ENCODE measurements at regions not wholly inside any gene's neighbourhood (a gene's known extent, or its start where the extent isn't known, plus 50 kb on each side); places are given as distances from the start of the nearest gene placed in this dataset.

DNA sequence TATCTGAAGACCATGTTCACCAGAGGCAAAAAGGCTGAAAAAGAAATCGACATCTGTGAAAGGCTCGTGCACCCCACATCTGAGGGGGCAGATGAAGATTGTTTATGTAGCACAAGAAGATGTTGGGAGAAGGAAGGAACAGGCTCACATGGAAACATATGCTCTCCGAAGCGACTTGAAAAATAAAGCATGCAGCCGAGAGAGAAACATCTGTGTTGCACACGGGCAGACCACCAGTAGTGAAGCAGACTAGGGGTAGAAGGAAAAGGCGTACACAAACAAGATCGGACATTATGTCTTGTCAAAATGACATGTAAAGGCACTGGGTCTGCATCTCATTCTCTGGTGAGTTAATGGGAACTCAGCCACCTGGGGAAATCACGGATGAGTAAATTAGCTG, 356.5 kb downstream of the ZIC4 start:
- Histone ChIP-seq H3K9ac (ENCODE audit: low read length) (no peak overlapping the region), H3K27ac (ENCODE audit: low read length) (no peak overlapping the region), H3K27me3 (ENCODE audit: low read length) (peaks cover 4% of the 10 kb centered on the region; the same call in 1 of the 2 replicates), H3K4me3 (ENCODE audit: low read length) (no peak overlapping the region), H3F3A (ENCODE audit: low read length, unreplicated experiment) (no peaks in the 10 kb centered on the region), H4K20me1 (ENCODE audit: low read length) (no peaks in the 10 kb centered on the region), H3K9me3 (ENCODE audit: low read length) (no peaks in the 10 kb centered on the region), H3K36me3 (ENCODE audit: low read depth, low read length) (no peaks in the 10 kb centered on the region), H3K4me2 (ENCODE audit: low read length) (no peak overlapping the region), H3K9me2 (replicated peaks; ENCODE audit: low read length) (no peaks in the 10 kb centered on the region), H3K4me1 (ENCODE audit: insufficient read depth, low read length) (no peaks in the 10 kb centered on the region), H3K79me2 (ENCODE audit: low read length) (no peaks in the 10 kb centered on the region), H2AFZ (ENCODE audit: low read length) (no peak overlapping the region)
- BruUV-seq (replicated peaks) = no TSS peak
- POLR2A ChIA-PET (ENCODE audit: unreplicated experiment) = no interaction called here
- intact Hi-C loops (cut with micrococcal nuclease) = no loop called here
- no peak for ATAC-seq
- CTCF ChIA-PET = no interaction called here
- TF ChIP-seq, protein P1, sequence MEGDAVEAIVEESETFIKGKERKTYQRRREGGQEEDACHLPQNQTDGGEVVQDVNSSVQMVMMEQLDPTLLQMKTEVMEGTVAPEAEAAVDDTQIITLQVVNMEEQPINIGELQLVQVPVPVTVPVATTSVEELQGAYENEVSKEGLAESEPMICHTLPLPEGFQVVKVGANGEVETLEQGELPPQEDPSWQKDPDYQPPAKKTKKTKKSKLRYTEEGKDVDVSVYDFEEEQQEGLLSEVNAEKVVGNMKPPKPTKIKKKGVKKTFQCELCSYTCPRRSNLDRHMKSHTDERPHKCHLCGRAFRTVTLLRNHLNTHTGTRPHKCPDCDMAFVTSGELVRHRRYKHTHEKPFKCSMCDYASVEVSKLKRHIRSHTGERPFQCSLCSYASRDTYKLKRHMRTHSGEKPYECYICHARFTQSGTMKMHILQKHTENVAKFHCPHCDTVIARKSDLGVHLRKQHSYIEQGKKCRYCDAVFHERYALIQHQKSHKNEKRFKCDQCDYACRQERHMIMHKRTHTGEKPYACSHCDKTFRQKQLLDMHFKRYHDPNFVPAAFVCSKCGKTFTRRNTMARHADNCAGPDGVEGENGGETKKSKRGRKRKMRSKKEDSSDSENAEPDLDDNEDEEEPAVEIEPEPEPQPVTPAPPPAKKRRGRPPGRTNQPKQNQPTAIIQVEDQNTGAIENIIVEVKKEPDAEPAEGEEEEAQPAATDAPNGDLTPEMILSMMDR (conservative IDR thresholded peaks at IDR 0.05; ENCODE audit: low read depth, low read length) = no peak
- TF ChIP-seq EZH2phosphoT487 (IDR thresholded peaks at IDR 0.05; ENCODE audit: borderline replicate concordance, low read length) (no peak), EZH2 (IDR thresholded peaks at IDR 0.05; ENCODE audit: low read length, unreplicated experiment) (no peak)
- no peak for DNase-seq

DNA sequence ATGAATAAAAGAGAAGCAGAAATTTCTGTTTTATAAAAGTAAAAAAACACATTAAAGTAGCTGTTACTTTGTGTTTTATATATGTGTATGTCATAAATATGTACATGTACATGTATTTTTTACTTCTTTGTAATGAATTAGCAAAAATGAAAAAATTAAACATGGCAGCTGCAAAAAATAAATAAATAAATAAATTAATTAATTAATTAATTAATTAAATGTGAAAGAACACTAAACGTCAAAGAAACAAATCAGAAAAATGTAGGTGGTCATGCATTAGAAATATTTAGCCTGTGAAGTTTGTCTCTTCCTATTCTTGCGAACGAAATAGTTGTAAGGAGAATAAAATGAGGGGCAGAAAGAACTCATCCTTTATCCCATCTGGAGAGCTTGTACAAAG, 357.0 kb downstream of the ZIC4 start:
- H2AFZ ChIP-seq (ENCODE audit: low read length) = no peak overlapping the region

DNA sequence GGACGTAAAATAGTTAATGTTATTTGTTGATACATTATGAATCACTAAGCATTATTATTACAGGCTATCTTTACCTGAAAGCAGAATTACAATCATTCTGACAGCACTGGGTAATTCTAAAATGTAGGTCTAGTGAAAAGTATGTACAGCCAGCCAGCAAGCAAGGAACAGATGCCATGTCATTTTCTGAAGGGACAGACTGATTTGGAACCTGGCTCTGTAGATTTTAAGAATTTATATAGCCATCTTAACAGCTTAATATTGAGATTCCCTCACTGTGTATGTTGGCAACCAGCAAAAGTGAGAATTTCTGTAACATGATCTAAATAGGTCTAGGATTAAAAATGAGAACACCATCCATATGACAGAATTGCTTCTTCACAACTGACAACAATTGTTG, 359.4 kb downstream of the ZIC4 start:
- Histone ChIP-seq H3K4me3 (ENCODE audit: low read length) (no peak overlapping the region), H3K79me2 (ENCODE audit: low read length) (no peaks in the 10 kb centered on the region), H3K9me3 (ENCODE audit: low read length) (no peaks in the 10 kb centered on the region), H3K27ac (ENCODE audit: low read length) (no peak overlapping the region), H3K9me2 (replicated peaks; ENCODE audit: low read length) (no peaks in the 10 kb centered on the region), H3K27me3 (ENCODE audit: low read length) (peaks cover 31% of the 10 kb centered on the region), H3K4me2 (ENCODE audit: low read length) (no peak overlapping the region), H3F3A (ENCODE audit: low read length, unreplicated experiment) (no peaks in the 10 kb centered on the region), H2AFZ (ENCODE audit: low read length) (no peak overlapping the region), H3K4me1 (ENCODE audit: insufficient read depth, low read length) (no peaks in the 10 kb centered on the region), H4K20me1 (ENCODE audit: low read length) (no peaks in the 10 kb centered on the region), H3K9ac (ENCODE audit: low read length) (no peak overlapping the region), H3K36me3 (ENCODE audit: low read depth, low read length) (no peaks in the 10 kb centered on the region)
- ATAC-seq (no peak), DNase-seq (no peak)
- no TSS peak for BruUV-seq (replicated peaks)
- TF ChIP-seq, protein P1 (conservative IDR thresholded peaks at IDR 0.05; ENCODE audit: low read depth, low read length) = no peak
- TF ChIP-seq EZH2 (IDR thresholded peaks at IDR 0.05; ENCODE audit: low read length, unreplicated experiment) = no peak
- TF ChIP-seq EZH2phosphoT487 (IDR thresholded peaks at IDR 0.05; ENCODE audit: borderline replicate concordance, low read length) = no peak
- ChIA-PET POLR2A (ENCODE audit: unreplicated experiment) (no interaction called here), CTCF (no interaction called here)
- intact Hi-C loops (cut with micrococcal nuclease) = no loop called here

More for the DNA sequence above, 357.0 kb downstream of the ZIC4 start:
- Histone ChIP-seq H3K9me3 (ENCODE audit: low read length) (no peaks in the 10 kb centered on the region), H3K4me2 (ENCODE audit: low read length) (no peak overlapping the region), H3F3A (ENCODE audit: low read length, unreplicated experiment) (no peaks in the 10 kb centered on the region), H3K36me3 (ENCODE audit: low read depth, low read length) (no peaks in the 10 kb centered on the region), H3K4me1 (ENCODE audit: insufficient read depth, low read length) (no peaks in the 10 kb centered on the region), H3K9me2 (replicated peaks; ENCODE audit: low read length) (no peaks in the 10 kb centered on the region), H3K27ac (ENCODE audit: low read length) (no peak overlapping the region), H3K4me3 (ENCODE audit: low read length) (no peak overlapping the region), H3K79me2 (ENCODE audit: low read length) (no peaks in the 10 kb centered on the region), H3K27me3 (ENCODE audit: low read length) (peaks cover 7% of the 10 kb centered on the region), H4K20me1 (ENCODE audit: low read length) (no peaks in the 10 kb centered on the region), H3K9ac (ENCODE audit: low read length) (no peak overlapping the region)
- BruUV-seq (replicated peaks) = no TSS peak
- TF ChIP-seq EZH2phosphoT487 (IDR thresholded peaks at IDR 0.05; ENCODE audit: borderline replicate concordance, low read length) = no peak
- no peak for TF ChIP-seq EZH2 (IDR thresholded peaks at IDR 0.05; ENCODE audit: low read length, unreplicated experiment)
- TF ChIP-seq, protein P1 (conservative IDR thresholded peaks at IDR 0.05; ENCODE audit: low read depth, low read length) = no peak
- DNase-seq (no peak), ATAC-seq (no peak)
- POLR2A ChIA-PET (ENCODE audit: unreplicated experiment) = no interaction called here
- intact Hi-C loops (cut with micrococcal nuclease) = no loop called here
- CTCF ChIA-PET = no interaction called here
